ENCODE measurements at regions not wholly inside any gene's neighbourhood (a gene's known extent, or its start where the extent isn't known, plus 50 kb on each side); places are given as distances from the start of the nearest gene placed in this dataset.

GRCh38 chr7:65233409-65234034 lies 140.1 kb upstream of the ZNF92 start:
- no peaks in the 10 kb centered on the region for H3K36me3 Mint-ChIP-seq
- no peaks in the 10 kb centered on the region for H3K4me1 ChIP-seq (ENCODE audit: control insufficient read depth in 1 of 2, insufficient read depth in 2 of 2, low read length in 2 of 2)
- H3K27me3 Mint-ChIP-seq (ENCODE audit: low read depth in 3 of 3): peaks cover 2 to 13% (median 8%) of the 10 kb centered on the region in 3 donors
- no peak overlapping the region for H3K4me3 ChIP-seq (replicated peaks in 1 of 3; ENCODE audit: low read depth in 2 of 3, low read length in 3 of 3)
- H3K9ac ChIP-seq (ENCODE audit: insufficient read depth, low read length, poor library complexity, severe bottlenecking): no peak overlapping the region
- H3K4me2 ChIP-seq (replicated peaks; ENCODE audit: extremely low read depth, low read length, poor library complexity, severe bottlenecking): no peak overlapping the region
- H3K27ac ChIP-seq (ENCODE audit: low read depth in 1 of 2, low read length in 2 of 2): no peak overlapping the region
- no peaks in the 10 kb centered on the region for H4K20me1 ChIP-seq (ENCODE audit: insufficient read depth, low read length)
- H3K79me2 ChIP-seq (ENCODE audit: insufficient read depth, low read length): no peaks in the 10 kb centered on the region
- H2AFZ ChIP-seq (ENCODE audit: insufficient read depth, low read depth, low read length, poor library complexity, severe bottlenecking): no peak overlapping the region
- no peaks in the 10 kb centered on the region for H3K27me3 ChIP-seq (ENCODE audit: control insufficient read depth in 2 of 2, insufficient read depth in 2 of 2, low read length in 2 of 2)
- no peaks in the 10 kb centered on the region for H3K36me3 ChIP-seq (replicated peaks in 1 of 2; ENCODE audit: control insufficient read depth in 1 of 2, insufficient read depth in 2 of 2, low read length in 2 of 2)
- H3K4me3 Mint-ChIP-seq: no peak overlapping the region
- H3K9me3 Mint-ChIP-seq: peaks cover 3 to 30% (median 11%) of the 10 kb centered on the region in 7 donors
- WGBS (ENCODE audit: insufficient coverage): no CpG with 5 or more reads among the region's 2 CpGs
- TF ChIP-seq CTCF (IDR thresholded peaks at IDR 0.05): no peak
- peaks cover 0 to 9% of the 10 kb centered on the region in 2 donors for H3K9me3 ChIP-seq (replicated peaks in 1 of 2; ENCODE audit: control insufficient read depth in 1 of 2, insufficient read depth in 1 of 2, low read length in 2 of 2)
- no peak overlapping the region for H3K27ac Mint-ChIP-seq
- H3K4me1 Mint-ChIP-seq: no peaks in the 10 kb centered on the region
- intact Hi-C loops (cut with micrococcal nuclease): no loop called here
- DNase-seq: no peak

GRCh38 chr7:65230231-65230630 lies 143.4 kb upstream of the ZNF92 start:
- H3K36me3 Mint-ChIP-seq: no peaks in the 10 kb centered on the region
- H3K4me3 Mint-ChIP-seq: no peak overlapping the region
- intact Hi-C loops (cut with micrococcal nuclease): no loop called here

More at GRCh38 chr7:65230231-65230630, 143.4 kb upstream of the ZNF92 start:
- H3K36me3 ChIP-seq (replicated peaks in 1 of 2; ENCODE audit: control insufficient read depth in 1 of 2, insufficient read depth in 2 of 2, low read length in 2 of 2): no peaks in the 10 kb centered on the region
- no peak overlapping the region for H3K9ac ChIP-seq (ENCODE audit: insufficient read depth, low read length, poor library complexity, severe bottlenecking)
- no peak for TF ChIP-seq CTCF (IDR thresholded peaks at IDR 0.05)
- no peaks in the 10 kb centered on the region for H3K4me1 ChIP-seq (ENCODE audit: control insufficient read depth in 1 of 2, insufficient read depth in 2 of 2, low read length in 2 of 2)
- H3K27ac Mint-ChIP-seq: no peak overlapping the region
- H3K27me3 ChIP-seq (ENCODE audit: control insufficient read depth in 2 of 2, insufficient read depth in 2 of 2, low read length in 2 of 2): no peaks in the 10 kb centered on the region
- DNase-seq: no peak
- no peak overlapping the region for H3K4me3 ChIP-seq (replicated peaks in 1 of 3; ENCODE audit: low read depth in 2 of 3, low read length in 3 of 3)
- no peaks in the 10 kb centered on the region for H3K4me1 Mint-ChIP-seq
- no peak overlapping the region for H2AFZ ChIP-seq (ENCODE audit: insufficient read depth, low read depth, low read length, poor library complexity, severe bottlenecking)
- no CpG with 5 or more reads among the region's 1 CpG for WGBS (ENCODE audit: insufficient coverage)
- H3K9me3 ChIP-seq (replicated peaks in 1 of 2; ENCODE audit: control insufficient read depth in 1 of 2, insufficient read depth in 1 of 2, low read length in 2 of 2): no peaks in the 10 kb centered on the region
- H3K27me3 Mint-ChIP-seq (ENCODE audit: low read depth in 3 of 3): peaks cover 1 to 8% (median 2%) of the 10 kb centered on the region in 3 donors
- no peaks in the 10 kb centered on the region for H3K79me2 ChIP-seq (ENCODE audit: insufficient read depth, low read length)
- no peak overlapping the region for H3K4me2 ChIP-seq (replicated peaks; ENCODE audit: extremely low read depth, low read length, poor library complexity, severe bottlenecking)
- no peak overlapping the region for H3K27ac ChIP-seq (ENCODE audit: low read depth in 1 of 2, low read length in 2 of 2)
- peaks cover 0 to 12% (median 2%) of the 10 kb centered on the region in 7 donors for H3K9me3 Mint-ChIP-seq
- H4K20me1 ChIP-seq (ENCODE audit: insufficient read depth, low read length): no peaks in the 10 kb centered on the region
